K562 (cell line): ENCODE measurements at regions not wholly inside any gene's neighbourhood (a gene's known extent, or its start where the extent isn't known, plus 50 kb on each side); places are given as distances from the start of the nearest gene placed in this dataset.

Experiments used
- ARID4B ChIP-seq: sonication (generic); formaldehyde crosslinking; IDR thresholded peaks from 2 replicates; pipeline ENCODE4 v1.8.0; 2022; ENCODE audit warnings: mild to moderate bottlenecking, missing genetic modification reagents
- NR1H2 ChIP-seq: sonication (generic); formaldehyde crosslinking; IDR thresholded peaks from 2 replicates; pipeline ENCODE4 v1.4.0; 2020; ENCODE audit warnings: mild to moderate bottlenecking, missing genetic modification reagents
- PREB ChIP-seq: sonication (generic); formaldehyde crosslinking; IDR thresholded peaks from 2 replicates; pipeline ENCODE4 v1.8.1; 2023; ENCODE audit warnings: mild to moderate bottlenecking, missing genetic modification reagents
- WHSC1 ChIP-seq: IDR thresholded peaks from one replicate; pipeline ENCODE4 v1.6.1; 2012; ENCODE audit warnings: low read length, control low read depth, inconsistent platforms
- ZFP30 ChIP-seq: fragments of 250-450 bp; sonication (Bioruptor Pico); IDR thresholded peaks from 2 replicates; pipeline ENCODE4 v1.8.0; 2022; ENCODE audit warnings: moderate library complexity, mild to moderate bottlenecking, inconsistent platforms, borderline replicate concordance
- ZFP36 ChIP-seq: fragments of 150-350 bp; IDR thresholded peaks from 2 replicates; pipeline ENCODE4 v1.6.1; 2018; ENCODE audit warnings: low read length, low read depth; ENCODE audit not compliant: partially characterized antibody
- ZNF280B ChIP-seq: fragments of 250-450 bp; sonication (Bioruptor Pico); IDR thresholded peaks from 2 replicates; pipeline ENCODE4 v1.5.1; 2021; ENCODE audit warnings: mild to moderate bottlenecking
- ZNF778 ChIP-seq: fragments of 450-650 bp; formaldehyde crosslinking; IDR thresholded peaks from 2 replicates; pipeline ENCODE4 v1.4.0; 2020; ENCODE audit warnings: mild to moderate bottlenecking, moderate library complexity

DNA sequence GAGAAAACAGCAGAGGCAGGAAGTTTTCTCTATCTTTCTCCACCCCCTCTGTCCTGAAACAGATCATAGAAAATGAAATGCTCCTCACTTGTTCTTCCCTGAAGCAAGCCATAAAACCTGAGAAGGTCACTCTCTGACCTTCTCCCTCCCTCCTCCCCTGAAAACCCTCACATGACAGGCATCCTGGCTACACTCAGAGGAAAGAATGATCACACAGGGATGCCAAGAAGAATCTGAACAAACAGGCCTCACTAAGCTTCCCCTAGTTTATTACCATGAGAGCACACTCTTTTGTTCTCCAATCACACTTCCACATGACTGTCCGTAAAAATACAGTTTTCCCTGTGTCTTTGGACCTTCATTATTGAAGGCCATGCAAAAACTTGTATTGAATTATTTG is 300.1 kb downstream of the BUD13 start (continued):
- TF ChIP-seq WHSC1 (no peak), ZFP36 (no peak), ARID4B (CRISPR knock-in tag) (no peak), NR1H2 (CRISPR knock-in tag) (no peak), ZNF280B (no peak), ZNF778 (CRISPR knock-in tag) (no peak), PREB (CRISPR knock-in tag) (no peak), ZFP30 (CRISPR knock-in tag) (no peak)
